Mononuclear cell (primary cell): ENCODE measurements at regions not wholly inside any gene's neighbourhood (a gene's known extent, or its start where the extent isn't known, plus 50 kb on each side); places are given as distances from the start of the nearest gene placed in this dataset.
"Not testable (repeated sequence)": the region's sequence is repeated elsewhere in the genome, so short reads cannot be mapped to it uniquely, and the experiment has no call there.

Source experiments
- H3K27me3 ChIP-seq: 2 replicates; pipeline ENCODE4 v1.6.0; 2011; ENCODE audit warnings: low read length, control low read depth; ENCODE audit not compliant: insufficient read depth
- H3K4me1 ChIP-seq: 2 replicates; pipeline ENCODE4 v1.5.1; 2011; ENCODE audit warnings: mild to moderate bottlenecking, low read length, control low read depth; ENCODE audit not compliant: insufficient read depth
- H3K4me3 ChIP-seq: 2 replicates; pipeline ENCODE4 v1.5.1; 2011; ENCODE audit warnings: mild to moderate bottlenecking, low read length, moderate library complexity
- H3K9me3 ChIP-seq: 2 replicates; pipeline ENCODE4 v1.5.1; 2011; ENCODE audit warnings: low read depth, mild to moderate bottlenecking, control low read depth, low read length

- Histone ChIP-seq H3K9me3 (no peaks in the 10 kb centered on the region), H3K4me3 (no peak overlapping the region), H3K4me1 (no peaks in the 10 kb centered on the region), H3K27me3 (no peaks in the 10 kb centered on the region)
These were observed 220.7 kb upstream of the NOX3 start for GRCh38 chr6:155676346-155676745.

- Histone ChIP-seq H3K4me1 (no peaks in the 10 kb centered on the region), H3K4me3 (no peak overlapping the region), H3K27me3 (no peaks in the 10 kb centered on the region), H3K9me3 (no peaks in the 10 kb centered on the region)
These were observed 215.0 kb upstream of the NOX3 start for GRCh38 chr6:155670655-155671054.

GRCh38 chr6:155660251-155660977 is 204.8 kb upstream of the NOX3 start:
- Histone ChIP-seq H3K4me1 (no peaks in the 10 kb centered on the region), H3K9me3 (no peaks in the 10 kb centered on the region), H3K27me3 (no peaks in the 10 kb centered on the region), H3K4me3 (no peak overlapping the region)

GRCh38 chr6:155656024-155656423 is 200.4 kb upstream of the NOX3 start:
- Histone ChIP-seq H3K4me1 (no peaks in the 10 kb centered on the region), H3K4me3 (no peak overlapping the region), H3K9me3 (no peaks in the 10 kb centered on the region), H3K27me3 (no peaks in the 10 kb centered on the region)

- Histone ChIP-seq H3K4me1 (no peaks in the 10 kb centered on the region), H3K4me3 (no peak overlapping the region), H3K27me3 (no peaks in the 10 kb centered on the region), H3K9me3 (no peaks in the 10 kb centered on the region)
These were observed 198.8 kb upstream of the NOX3 start for GRCh38 chr6:155654474-155654873.

GRCh38 chr6:155648301-155648700 is 192.7 kb upstream of the NOX3 start:
- Histone ChIP-seq H3K4me3 (no peak overlapping the region), H3K27me3 (no peaks in the 10 kb centered on the region), H3K4me1 (no peaks in the 10 kb centered on the region), H3K9me3 (no peaks in the 10 kb centered on the region)

- no peak overlapping the region for H3K4me3 ChIP-seq
- no peaks in the 10 kb centered on the region for H3K4me1 ChIP-seq
- no peaks in the 10 kb centered on the region for H3K9me3 ChIP-seq
- no peaks in the 10 kb centered on the region for H3K27me3 ChIP-seq
These were observed 191.7 kb upstream of the NOX3 start for GRCh38 chr6:155647354-155647753.

- Histone ChIP-seq H3K4me1 (no peaks in the 10 kb centered on the region), H3K27me3 (no peaks in the 10 kb centered on the region), H3K4me3 (no peak overlapping the region), H3K9me3 (no peaks in the 10 kb centered on the region)
These were observed 190.8 kb upstream of the NOX3 start for GRCh38 chr6:155646443-155646842.

GRCh38 chr6:155645325-155645724 is 189.7 kb upstream of the NOX3 start:
- Histone ChIP-seq H3K9me3 (no peaks in the 10 kb centered on the region), H3K27me3 (no peaks in the 10 kb centered on the region), H3K4me1 (no peaks in the 10 kb centered on the region), H3K4me3 (no peak overlapping the region)

GRCh38 chr6:155641603-155642002 is 186.0 kb upstream of the NOX3 start:
- Histone ChIP-seq H3K4me1 (no peaks in the 10 kb centered on the region), H3K27me3 (no peaks in the 10 kb centered on the region), H3K4me3 (no peak overlapping the region), H3K9me3 (no peaks in the 10 kb centered on the region)

GRCh38 chr6:155638200-155638599 is 182.6 kb upstream of the NOX3 start:
- H3K9me3 ChIP-seq = no peaks in the 10 kb centered on the region
- no peaks in the 10 kb centered on the region for H3K4me1 ChIP-seq
- H3K4me3 ChIP-seq = no peak overlapping the region
- H3K27me3 ChIP-seq = no peaks in the 10 kb centered on the region

- no peaks in the 10 kb centered on the region for H3K27me3 ChIP-seq
- H3K4me3 ChIP-seq = no peak overlapping the region
- H3K4me1 ChIP-seq = no peaks in the 10 kb centered on the region
- no peaks in the 10 kb centered on the region for H3K9me3 ChIP-seq
These were observed 179.8 kb upstream of the NOX3 start for GRCh38 chr6:155635416-155635815.

- no peak overlapping the region for H3K4me3 ChIP-seq
- peaks cover 7% of the 10 kb centered on the region for H3K9me3 ChIP-seq
- no peaks in the 10 kb centered on the region for H3K27me3 ChIP-seq
These were observed 174.4 kb upstream of the NOX3 start for GRCh38 chr6:155630085-155630484.

GRCh38 chr6:155629652-155630051 is 174.0 kb upstream of the NOX3 start:
- no peaks in the 10 kb centered on the region for H3K4me1 ChIP-seq
- no peaks in the 10 kb centered on the region for H3K27me3 ChIP-seq
- no peak overlapping the region for H3K4me3 ChIP-seq
- H3K9me3 ChIP-seq = peaks cover 7% of the 10 kb centered on the region

More at GRCh38 chr6:155630085-155630484, 174.4 kb upstream of the NOX3 start:
- H3K4me1 ChIP-seq = no peaks in the 10 kb centered on the region

GRCh38 chr6:155628306-155628705 is 172.7 kb upstream of the NOX3 start:
- Histone ChIP-seq H3K4me3 (no peak overlapping the region), H3K4me1 (no peaks in the 10 kb centered on the region), H3K27me3 (no peaks in the 10 kb centered on the region), H3K9me3 (peaks cover 7% of the 10 kb centered on the region)

GRCh38 chr6:155627722-155628212 is 172.1 kb upstream of the NOX3 start:
- H3K4me3 ChIP-seq, H3K27me3 ChIP-seq, H3K9me3 ChIP-seq, H3K4me1 ChIP-seq: not testable (repeated sequence)
